ENCODE measurements at regions not wholly inside any gene's neighbourhood (a gene's known extent, or its start where the extent isn't known, plus 50 kb on each side); places are given as distances from the start of the nearest gene placed in this dataset.
"Not testable (repeated sequence)": the region's sequence is repeated elsewhere in the genome, so short reads cannot be mapped to it uniquely, and the experiment has no call there.

GRCh38 chrX:121746105-121746504, 698.7 kb downstream of the GLUD2 start:
- no peak for DNase-seq

- DNase-seq, result not testable (repeated sequence)
Measured at GRCh38 chrX:121753602-121754001, 706.2 kb downstream of the GLUD2 start.

- no peak for DNase-seq
Measured at GRCh38 chrX:121754301-121754700, 706.9 kb downstream of the GLUD2 start.

GRCh38 chrX:121755541-121755940, 708.1 kb downstream of the GLUD2 start:
- DNase-seq, result no peak

- no peak for DNase-seq
Measured at GRCh38 chrX:121761845-121762244, 714.4 kb downstream of the GLUD2 start.

GRCh38 chrX:121763671-121764070, 716.3 kb downstream of the GLUD2 start:
- DNase-seq, result no peak

GRCh38 chrX:121768210-121768609, 720.8 kb downstream of the GLUD2 start:
- DNase-seq, result not testable (repeated sequence)

GRCh38 chrX:121781991-121782390, 734.6 kb downstream of the GLUD2 start:
- DNase-seq, result no peak

- DNase-seq, result no peak
Measured at GRCh38 chrX:121782544-121782943, 735.1 kb downstream of the GLUD2 start.

GRCh38 chrX:121782976-121783375, 735.6 kb downstream of the GLUD2 start:
- DNase-seq, result no peak

- DNase-seq, result no peak
Measured at GRCh38 chrX:121802881-121803412, 755.5 kb downstream of the GLUD2 start.

GRCh38 chrX:121823406-121823805, 776.0 kb downstream of the GLUD2 start:
- no peak for DNase-seq

GRCh38 chrX:121831601-121832000, 784.2 kb downstream of the GLUD2 start:
- DNase-seq, result no peak

GRCh38 chrX:121832446-121832845, 785.0 kb downstream of the GLUD2 start:
- no peak for DNase-seq

- no peak for DNase-seq
Measured at GRCh38 chrX:121836000-121836399, 788.6 kb downstream of the GLUD2 start.

GRCh38 chrX:121851033-121851432, 803.6 kb downstream of the GLUD2 start:
- DNase-seq, result no peak

- DNase-seq, result no peak
Measured at GRCh38 chrX:121853762-121854613, 806.6 kb downstream of the GLUD2 start.

- no peak for DNase-seq
Measured at GRCh38 chrX:121854614-121854911, 807.2 kb downstream of the GLUD2 start.

- no peak for DNase-seq
Measured at GRCh38 chrX:121858867-121859647, 811.6 kb downstream of the GLUD2 start.

- DNase-seq, result no peak
Measured at GRCh38 chrX:121863976-121864375, 816.6 kb downstream of the GLUD2 start.

- DNase-seq, result no peak
Measured at GRCh38 chrX:121864561-121864960, 817.2 kb downstream of the GLUD2 start.

- no peak for DNase-seq
Measured at GRCh38 chrX:121869876-121870477, 822.6 kb downstream of the GLUD2 start.

- no peak for DNase-seq
Measured at GRCh38 chrX:121871122-121871521, 823.7 kb downstream of the GLUD2 start.

- no peak for DNase-seq
Measured at GRCh38 chrX:121876305-121876704, 828.9 kb downstream of the GLUD2 start.

Measured in activated CD4-positive, alpha-beta T cell treated with anti-CD3 and anti-CD28 coated beads, Interleukin-2, amount 50 U/mL, for 4 hours (primary cell).